ENCODE measurements at regions not wholly inside any gene's neighbourhood (a gene's known extent, or its start where the extent isn't known, plus 50 kb on each side); places are given as distances from the start of the nearest gene placed in this dataset.

- no peak for DNase-seq
Observed at GRCh38 chr4:89541998-89542397, 234.4 kb upstream of the GPRIN3 start.

GRCh38 chr4:89539797-89540711 is 232.5 kb upstream of the GPRIN3 start:
- no peak for DNase-seq

- DNase-seq = no peak
Observed at GRCh38 chr4:89539374-89539773, 231.8 kb upstream of the GPRIN3 start.

GRCh38 chr4:89538886-89539285 is 231.3 kb upstream of the GPRIN3 start:
- DNase-seq = no peak

- no peak for DNase-seq
Observed at GRCh38 chr4:89538171-89538570, 230.6 kb upstream of the GPRIN3 start.

GRCh38 chr4:89537281-89537680 is 229.7 kb upstream of the GPRIN3 start:
- DNase-seq = no peak

GRCh38 chr4:89535251-89535650 is 227.7 kb upstream of the GPRIN3 start:
- no peak for DNase-seq

- no peak for DNase-seq
Observed at GRCh38 chr4:89534356-89534755, 226.8 kb upstream of the GPRIN3 start.

GRCh38 chr4:89531932-89532640 is 224.5 kb upstream of the GPRIN3 start:
- DNase-seq = no peak

GRCh38 chr4:89528526-89529133 is 221.0 kb upstream of the GPRIN3 start:
- no peak for DNase-seq

GRCh38 chr4:89521826-89522225 is 214.2 kb upstream of the GPRIN3 start:
- no peak for DNase-seq

- no peak for DNase-seq
Observed at GRCh38 chr4:89519771-89520320, 212.2 kb upstream of the GPRIN3 start.

GRCh38 chr4:89518259-89518658 is 210.7 kb upstream of the GPRIN3 start:
- no peak for DNase-seq

GRCh38 chr4:89514811-89515210 is 207.2 kb upstream of the GPRIN3 start:
- DNase-seq = no peak

- DNase-seq = no peak
Observed at GRCh38 chr4:89511776-89512175, 204.2 kb upstream of the GPRIN3 start.

- no peak for DNase-seq
Observed at GRCh38 chr4:89509708-89510281, 202.2 kb upstream of the GPRIN3 start.

- DNase-seq = no peak
Observed at GRCh38 chr4:89506866-89507491, 199.4 kb upstream of the GPRIN3 start.

GRCh38 chr4:89502581-89502980 is 195.0 kb upstream of the GPRIN3 start:
- DNase-seq = no peak

GRCh38 chr4:89497517-89498308 is 190.1 kb upstream of the GPRIN3 start:
- DNase-seq = no peak

- no peak for DNase-seq
Observed at GRCh38 chr4:89496851-89497250, 189.3 kb upstream of the GPRIN3 start.

GRCh38 chr4:89493367-89493766 is 185.8 kb upstream of the GPRIN3 start:
- DNase-seq = no peak

Data from midbrain (tissue), 1 donor.